ENCODE measurements at regions not wholly inside any gene's neighbourhood (a gene's known extent, or its start where the extent isn't known, plus 50 kb on each side); places are given as distances from the start of the nearest gene placed in this dataset.

- TF ChIP-seq CTCF (conservative IDR thresholded peaks at IDR 0.05; ENCODE audit: low read length) (no peak), EZH2phosphoT487 (IDR thresholded peaks at IDR 0.05; ENCODE audit: borderline replicate concordance) (no peak)
Measured at GRCh38 chr5:1655496-1656270, 131.9 kb upstream of the LPCAT1 start.
